Cerebellar nuclear complex (tissue), 1 donor: ENCODE measurements at regions not wholly inside any gene's neighbourhood (a gene's known extent, or its start where the extent isn't known, plus 50 kb on each side); places are given as distances from the start of the nearest gene placed in this dataset.

Experiments used
- DNase-seq, 2 experiments: peaks; one replicate each; lab custom pipeline; 2025; lab: John Stamatoyannopoulos, UW

- no peak for DNase-seq
Observed at GRCh38 chr3:176969066-176969465, 228.2 kb downstream of the TBL1XR1 start.

GRCh38 chr3:176968631-176969030, 228.7 kb downstream of the TBL1XR1 start:
- no peak for DNase-seq

- no peak for DNase-seq
Observed at GRCh38 chr3:176967522-176967921, 229.8 kb downstream of the TBL1XR1 start.

GRCh38 chr3:176964661-176965060, 232.6 kb downstream of the TBL1XR1 start:
- no peak for DNase-seq

- no peak for DNase-seq
Observed at GRCh38 chr3:176961916-176962315, 235.4 kb downstream of the TBL1XR1 start.

GRCh38 chr3:176959867-176960266, 237.4 kb downstream of the TBL1XR1 start:
- DNase-seq, result no peak

- no peak for DNase-seq
Observed at GRCh38 chr3:176958560-176958959, 238.7 kb downstream of the TBL1XR1 start.

- DNase-seq, result no peak
Observed at GRCh38 chr3:176954517-176954916, 242.8 kb downstream of the TBL1XR1 start.

GRCh38 chr3:176953106-176954060, 243.9 kb downstream of the TBL1XR1 start:
- DNase-seq, result no peak

- DNase-seq, result no peak
Observed at GRCh38 chr3:176951586-176952292, 245.5 kb downstream of the TBL1XR1 start.

GRCh38 chr3:176951144-176951543, 246.1 kb downstream of the TBL1XR1 start:
- DNase-seq, result peak; percentile 65 to 82

- no peak for DNase-seq
Observed at GRCh38 chr3:176950743-176951142, 246.5 kb downstream of the TBL1XR1 start.

GRCh38 chr3:176948151-176948550, 249.1 kb downstream of the TBL1XR1 start:
- DNase-seq, result no peak

GRCh38 chr3:176946202-176946601, 251.1 kb downstream of the TBL1XR1 start:
- no peak for DNase-seq

GRCh38 chr3:176942305-176942704, 255.0 kb downstream of the TBL1XR1 start:
- no peak for DNase-seq

- no peak for DNase-seq
Observed at GRCh38 chr3:176941689-176942088, 255.6 kb downstream of the TBL1XR1 start.

- DNase-seq, result peak in 1 of 2 experiments; percentile 33
Observed at GRCh38 chr3:176939022-176939817, 258.1 kb downstream of the TBL1XR1 start.

GRCh38 chr3:176937994-176938393, 259.3 kb downstream of the TBL1XR1 start:
- no peak for DNase-seq

GRCh38 chr3:176937541-176937940, 259.7 kb downstream of the TBL1XR1 start:
- no peak for DNase-seq

- DNase-seq, result no peak
Observed at GRCh38 chr3:176935194-176935888, 261.9 kb downstream of the TBL1XR1 start.

- no peak for DNase-seq
Observed at GRCh38 chr3:176934698-176935097, 262.6 kb downstream of the TBL1XR1 start.

GRCh38 chr3:176933704-176934103, 263.6 kb downstream of the TBL1XR1 start:
- no peak for DNase-seq
